HS-5 (cell line): ENCODE measurements at regions not wholly inside any gene's neighbourhood (a gene's known extent, or its start where the extent isn't known, plus 50 kb on each side); places are given as distances from the start of the nearest gene placed in this dataset.
"Not testable (repeated sequence)": the region's sequence is repeated elsewhere in the genome, so short reads cannot be mapped to it uniquely, and the experiment has no call there.

ENCODE experiments used
- DNase-seq: peaks from one replicate; pipeline ENCODE4 v3.0.0-alpha.2; 2012; ENCODE audit warnings: low read depth

- peak; percentile 50 for DNase-seq
Observed at GRCh38 chr3:103181160-103181559, 746.3 kb downstream of the ZPLD1 start.

GRCh38 chr3:103184772-103185171 is 750.0 kb downstream of the ZPLD1 start:
- DNase-seq: no peak

GRCh38 chr3:103189941-103190340 is 755.1 kb downstream of the ZPLD1 start:
- no peak for DNase-seq

GRCh38 chr3:103195216-103195615 is 760.4 kb downstream of the ZPLD1 start:
- DNase-seq: peak; percentile 26

GRCh38 chr3:103203441-103203840 is 768.6 kb downstream of the ZPLD1 start:
- no peak for DNase-seq

GRCh38 chr3:103210583-103210982 is 775.8 kb downstream of the ZPLD1 start:
- no peak for DNase-seq

- DNase-seq: no peak
Observed at GRCh38 chr3:103218146-103218545, 783.3 kb downstream of the ZPLD1 start.

- DNase-seq: peak; percentile 2
Observed at GRCh38 chr3:103218793-103219192, 784.0 kb downstream of the ZPLD1 start.

GRCh38 chr3:103227651-103228050 is 792.8 kb downstream of the ZPLD1 start:
- no peak for DNase-seq

- DNase-seq: no peak
Observed at GRCh38 chr3:103247459-103247858, 812.6 kb downstream of the ZPLD1 start.

GRCh38 chr3:103254827-103255226 is 820.0 kb downstream of the ZPLD1 start:
- DNase-seq: not testable (repeated sequence)

- DNase-seq: no peak
Observed at GRCh38 chr3:103269287-103269686, 834.5 kb downstream of the ZPLD1 start.

- DNase-seq: no peak
Observed at GRCh38 chr3:103271575-103271974, 836.8 kb downstream of the ZPLD1 start.

GRCh38 chr3:103295974-103296570 is 861.3 kb downstream of the ZPLD1 start:
- peak; percentile 8 for DNase-seq

GRCh38 chr3:103297502-103297901 is 862.7 kb downstream of the ZPLD1 start:
- not testable (repeated sequence) for DNase-seq

- no peak for DNase-seq
Observed at GRCh38 chr3:103306104-103306503, 871.3 kb downstream of the ZPLD1 start.

GRCh38 chr3:103308921-103309320 is 874.1 kb downstream of the ZPLD1 start:
- DNase-seq: no peak

GRCh38 chr3:103319912-103320311 is 885.1 kb downstream of the ZPLD1 start:
- DNase-seq: no peak

GRCh38 chr3:103337179-103337845 is 902.5 kb downstream of the ZPLD1 start:
- DNase-seq: no peak

GRCh38 chr3:103341078-103341606 is 906.3 kb downstream of the ZPLD1 start:
- DNase-seq: no peak

GRCh38 chr3:103342205-103342731 is 907.5 kb downstream of the ZPLD1 start:
- no peak for DNase-seq

- DNase-seq: no peak
Observed at GRCh38 chr3:103349760-103350159, 914.9 kb downstream of the ZPLD1 start.

GRCh38 chr3:103365467-103365866 is 930.7 kb downstream of the ZPLD1 start:
- DNase-seq: no peak
